NT2/D1 (cell line): ENCODE measurements at regions not wholly inside any gene's neighbourhood (a gene's known extent, or its start where the extent isn't known, plus 50 kb on each side); places are given as distances from the start of the nearest gene placed in this dataset.

Source experiments
- DNase-seq: peaks from one replicate; pipeline ENCODE4 v3.0.0-alpha.2; 2011; ENCODE audit warnings: low read depth, low spot score
- H3K27me3 ChIP-seq: 2 replicates; pipeline ENCODE4 v1.6.0; 2011; ENCODE audit warnings: mild to moderate bottlenecking; ENCODE audit not compliant: insufficient read length, insufficient read depth
- H3K36me3 ChIP-seq: 2 replicates; pipeline ENCODE4 v1.6.1; 2011; ENCODE audit warnings: mild to moderate bottlenecking, low read length, mixed read lengths; ENCODE audit not compliant: insufficient read depth, insufficient read length
- H3K4me1 ChIP-seq: 2 replicates; pipeline ENCODE4 v1.5.1; 2011; ENCODE audit not compliant: insufficient read depth, insufficient read length
- H3K4me3 ChIP-seq: 2 replicates; pipeline ENCODE4 v1.5.1; 2011; ENCODE audit warnings: low read depth; ENCODE audit not compliant: insufficient read length
- H3K9ac ChIP-seq: 2 replicates; pipeline ENCODE4 v1.6.0; 2011; ENCODE audit warnings: low read depth; ENCODE audit not compliant: insufficient read length
- H3K9me3 ChIP-seq: 2 replicates; pipeline ENCODE4 v1.5.1; 2011; ENCODE audit warnings: mild to moderate bottlenecking, low read length; ENCODE audit not compliant: insufficient read depth
- SUZ12 ChIP-seq: IDR thresholded peaks from 2 replicates; pipeline ENCODE4 v1.6.1; 2011; ENCODE audit not compliant: insufficient read length, insufficient read depth; ENCODE audit errors: extremely low read depth
- YY1 ChIP-seq: IDR thresholded peaks from 2 replicates; pipeline ENCODE4 v1.6.1; 2011; ENCODE audit not compliant: insufficient read length, insufficient read depth
- ZNF274 ChIP-seq: IDR thresholded peaks from 2 replicates; pipeline ENCODE4 v1.6.1; 2011; ENCODE audit warnings: mild to moderate bottlenecking, low read depth, low read length

GRCh38 chr16:77594799-77595596, 127.3 kb upstream of the NUDT7 start:
- Histone ChIP-seq H3K9me3 (no peaks in the 10 kb centered on the region), H3K9ac (no peak overlapping the region), H3K27me3 (no peaks in the 10 kb centered on the region), H3K36me3 (no peaks in the 10 kb centered on the region), H3K4me1 (no peaks in the 10 kb centered on the region), H3K4me3 (no peak overlapping the region)
- TF ChIP-seq SUZ12 = no peak
- TF ChIP-seq ZNF274 = no peak
- no peak for TF ChIP-seq YY1
- no peak for DNase-seq

- TF ChIP-seq ZNF274 = no peak
- no peak for TF ChIP-seq SUZ12
- no peak for TF ChIP-seq YY1
- H3K4me1 ChIP-seq = no peaks in the 10 kb centered on the region
- no peaks in the 10 kb centered on the region for H3K36me3 ChIP-seq
- H3K9ac ChIP-seq = no peak overlapping the region
- no peak overlapping the region for H3K4me3 ChIP-seq
- H3K27me3 ChIP-seq = no peaks in the 10 kb centered on the region
- no peak for DNase-seq
- peaks cover 11% of the 10 kb centered on the region; the same call in 1 of the 2 replicates for H3K9me3 ChIP-seq
These were observed 126.1 kb upstream of the NUDT7 start for GRCh38 chr16:77596261-77596660.

- Histone ChIP-seq H3K4me3 (no peak overlapping the region), H3K9ac (no peak overlapping the region), H3K4me1 (no peaks in the 10 kb centered on the region), H3K9me3 (peaks cover 28% of the 10 kb centered on the region), H3K27me3 (no peaks in the 10 kb centered on the region), H3K36me3 (no peaks in the 10 kb centered on the region)
- DNase-seq = no peak
- TF ChIP-seq YY1 (no peak), SUZ12 (no peak), ZNF274 (no peak)
These were observed 122.4 kb upstream of the NUDT7 start for GRCh38 chr16:77599793-77600415.

- no peak overlapping the region for H3K9ac ChIP-seq
- H3K27me3 ChIP-seq = no peaks in the 10 kb centered on the region
- no peaks in the 10 kb centered on the region for H3K4me1 ChIP-seq
- no peaks in the 10 kb centered on the region for H3K36me3 ChIP-seq
- TF ChIP-seq YY1 = no peak
- no peak for TF ChIP-seq ZNF274
- no peak for TF ChIP-seq SUZ12
- DNase-seq = no peak
- no peak overlapping the region for H3K4me3 ChIP-seq
- peaks cover 28% of the 10 kb centered on the region for H3K9me3 ChIP-seq
These were observed 121.8 kb upstream of the NUDT7 start for GRCh38 chr16:77600555-77600954.

GRCh38 chr16:77603656-77604055, 118.7 kb upstream of the NUDT7 start:
- Histone ChIP-seq H3K36me3 (no peaks in the 10 kb centered on the region), H3K4me1 (no peaks in the 10 kb centered on the region), H3K9ac (no peak overlapping the region), H3K9me3 (peaks cover 28% of the 10 kb centered on the region), H3K27me3 (no peaks in the 10 kb centered on the region), H3K4me3 (no peak overlapping the region)
- peak; percentile 48 for DNase-seq
- TF ChIP-seq YY1 (no peak), ZNF274 (no peak), SUZ12 (no peak)

- TF ChIP-seq ZNF274 (no peak), SUZ12 (no peak), YY1 (no peak)
These were observed 111.8 kb upstream of the NUDT7 start for GRCh38 chr16:77610496-77610895.

GRCh38 chr16:77611386-77611785, 110.9 kb upstream of the NUDT7 start:
- TF ChIP-seq ZNF274 (no peak), YY1 (no peak), SUZ12 (no peak)
- Histone ChIP-seq H3K9me3 (no peaks in the 10 kb centered on the region), H3K9ac (no peak overlapping the region), H3K36me3 (no peaks in the 10 kb centered on the region), H3K27me3 (no peaks in the 10 kb centered on the region), H3K4me3 (no peak overlapping the region), H3K4me1 (no peaks in the 10 kb centered on the region)
- DNase-seq = no peak

More at GRCh38 chr16:77610496-77610895, 111.8 kb upstream of the NUDT7 start:
- no peaks in the 10 kb centered on the region for H3K27me3 ChIP-seq
- no peak overlapping the region for H3K4me3 ChIP-seq
- H3K9ac ChIP-seq = no peak overlapping the region
- H3K4me1 ChIP-seq = no peaks in the 10 kb centered on the region
- H3K36me3 ChIP-seq = no peaks in the 10 kb centered on the region
- no peak for DNase-seq
- no peaks in the 10 kb centered on the region for H3K9me3 ChIP-seq
